SK-N-SH (cell line): ENCODE measurements at regions not wholly inside any gene's neighbourhood (a gene's known extent, or its start where the extent isn't known, plus 50 kb on each side); places are given as distances from the start of the nearest gene placed in this dataset.

Experiments used
- CTCF ChIA-PET: fragments of 300-600, 350-600 bp; formaldehyde crosslinking; extraction: SDS; loops from one replicate; lab custom pipeline; 2021; lab: Yijun Ruan, JAX
- POLR2A ChIA-PET: fragments of 350-600 bp; sonication (Branson Sonifier 250); formaldehyde crosslinking; extraction: SDS; loops from one replicate; lab custom pipeline; 2020; ENCODE audit warnings: antibody characterized with exemption, inconsistent platforms; lab: Yijun Ruan, JAX
- DNase-seq: peaks from one replicate; pipeline ENCODE4 v3.0.0; 2012
- H2AFZ ChIP-seq: fragments of 200-600 bp; sonication (generic); 2 replicates; pipeline ENCODE4 v1.8.1; 2016; ENCODE audit warnings: antibody characterized with exemption, mild to moderate bottlenecking, low read depth
- H3F3A ChIP-seq: fragments of 200-600 bp; sonication (generic); replicated peaks from 2 replicates; pipeline ENCODE3; 2016; ENCODE audit warnings: antibody characterized with exemption, mild to moderate bottlenecking; ENCODE audit not compliant: insufficient read depth
- H3K27ac ChIP-seq, 2 experiments: fragments of 200-500 bp in 1 of 2; fragments of 200-600 bp in 1 of 2; sonication (Bioruptor generic) in 1 of 2; sonication (generic), shearing (Covaris generic) in 1 of 2; 2 replicates each; pipeline versions ENCODE4 v1.5.1 to v1.6.1; 2014 to 2016; ENCODE audit warnings: low read depth in 2 of 2, inconsistent platforms in 1 of 2, low read length in 1 of 2, mild to moderate bottlenecking in 1 of 2, mixed read lengths in 1 of 2
- H3K27me3 ChIP-seq: fragments of 200-600 bp; sonication (generic), shearing (Covaris generic); 2 replicates; pipeline ENCODE4 v1.6.1; 2016; ENCODE audit warnings: mixed run types; ENCODE audit not compliant: insufficient read depth
- H3K36me3 ChIP-seq, 2 experiments: fragments of 200-500 bp in 1 of 2; fragments of 200-600 bp in 1 of 2; sonication (Bioruptor generic) in 1 of 2; sonication (generic) in 1 of 2; replicated peaks in 1 of 2; 2 replicates each; pipeline versions ENCODE3 to v1.5.1; 2014 to 2016; ENCODE audit warnings: low read length in 1 of 2, mild to moderate bottlenecking in 1 of 2; ENCODE audit not compliant: insufficient read depth in 2 of 2, control insufficient read depth in 1 of 2
- H3K4me1 ChIP-seq, 2 experiments: fragments of 200-500 bp in 1 of 2; fragments of 200-600 bp in 1 of 2; sonication (Bioruptor generic) in 1 of 2; sonication (generic), shearing (Covaris generic) in 1 of 2; 2 replicates each; pipeline versions ENCODE4 v1.5.1 to v1.6.1; 2014 to 2016; ENCODE audit warnings: low read depth in 1 of 2, low read length in 1 of 2, mixed run types in 1 of 2; ENCODE audit not compliant: insufficient read depth in 2 of 2, control insufficient read depth in 1 of 2
- H3K4me2 ChIP-seq: fragments of 200-600 bp; sonication (generic), shearing (Covaris generic); 2 replicates; pipeline ENCODE4 v1.6.1; 2017; ENCODE audit warnings: mixed run types
- H3K4me3 ChIP-seq, 2 experiments: fragments of 200-500 bp in 1 of 2; fragments of 200-600 bp in 1 of 2; sonication (Bioruptor generic) in 1 of 2; sonication (generic), shearing (Covaris generic) in 1 of 2; 2 replicates each; pipeline versions ENCODE4 v1.5.1 to v1.8.1; 2014 to 2016; ENCODE audit warnings: low read depth in 2 of 2, inconsistent platforms in 1 of 2, low read length in 1 of 2, mild to moderate bottlenecking in 1 of 2, mixed read lengths in 1 of 2, moderate library complexity in 1 of 2
- H3K79me2 ChIP-seq: fragments of 200-600 bp; sonication (generic); 2 replicates; pipeline ENCODE4 v1.8.1; 2017; ENCODE audit warnings: mild to moderate bottlenecking; ENCODE audit not compliant: insufficient read depth
- H3K9ac ChIP-seq: fragments of 200-600 bp; sonication (generic); 2 replicates; pipeline ENCODE4 v1.6.1; 2017; ENCODE audit warnings: mixed run types
- H3K9me2 ChIP-seq: fragments of 200-600 bp; sonication (generic); 2 replicates; pipeline ENCODE4 v1.6.1; 2017; ENCODE audit warnings: mixed run types
- H3K9me3 ChIP-seq: fragments of 200-600 bp; sonication (generic); 2 replicates; pipeline ENCODE4 v1.6.1; 2017; ENCODE audit warnings: mixed run types, mild to moderate bottlenecking, moderate library complexity
- H4K20me1 ChIP-seq: fragments of 200-600 bp; sonication (generic); 2 replicates; pipeline ENCODE4 v1.6.1; 2017; ENCODE audit warnings: mild to moderate bottlenecking, mixed run types; ENCODE audit not compliant: insufficient read depth
- CTCF ChIP-seq: fragments of 200-600 bp; sonication (generic); IDR thresholded peaks from 2 replicates; pipeline ENCODE4 v1.6.1; 2017; ENCODE audit warnings: antibody characterized with exemption, mild to moderate bottlenecking, moderate library complexity
- ELF1 ChIP-seq: IDR thresholded peaks from 2 replicates; pipeline ENCODE4 v1.4.0; 2012
- EP300 ChIP-seq, 2 experiments: IDR thresholded peaks; 2 replicates each; pipeline versions ENCODE4 v1.4.0 to v1.6.1; 2012; ENCODE audit warnings: borderline replicate concordance in 1 of 2, low read depth in 1 of 2, low read length in 1 of 2
- FOXJ3 ChIP-seq: sonication (generic); formaldehyde crosslinking; IDR thresholded peaks from 2 replicates; pipeline ENCODE4 v1.5.1; 2020; ENCODE audit warnings: mild to moderate bottlenecking, missing genetic modification reagents
- FOXM1 ChIP-seq: IDR thresholded peaks from 2 replicates; pipeline ENCODE4 v1.4.0; 2012; ENCODE audit warnings: low read depth, mild to moderate bottlenecking
- IRF3 ChIP-seq: fragments of 150-350 bp; IDR thresholded peaks from 2 replicates; pipeline ENCODE4 v1.6.1; 2016; ENCODE audit warnings: mild to moderate bottlenecking, low read depth, low read length
- JUND ChIP-seq: IDR thresholded peaks from 2 replicates; pipeline ENCODE4 v1.4.0; 2012
- MXI1 ChIP-seq: IDR thresholded peaks from 2 replicates; pipeline ENCODE4 v1.6.1; 2012; ENCODE audit warnings: mild to moderate bottlenecking, low read depth, low read length, improper control_type of control experiment
- NRF1 ChIP-seq: IDR thresholded peaks from 2 replicates; pipeline ENCODE4 v1.6.1; 2012; ENCODE audit warnings: low read depth, mild to moderate bottlenecking, low read length
- PBX3 ChIP-seq: IDR thresholded peaks from 2 replicates; pipeline ENCODE4; 2012
- RCOR1 ChIP-seq: fragments of 150-350 bp; IDR thresholded peaks from 2 replicates; pipeline ENCODE4 v1.6.1; 2017; ENCODE audit warnings: antibody characterized with exemption, low read length
- RXRA ChIP-seq: IDR thresholded peaks from 2 replicates; pipeline ENCODE4 v1.4.0; 2012; ENCODE audit warnings: low read depth, mild to moderate bottlenecking, borderline replicate concordance
- TCF12 ChIP-seq: IDR thresholded peaks from 2 replicates; pipeline ENCODE4 v1.4.0; 2012
- USF1 ChIP-seq: IDR thresholded peaks from 2 replicates; pipeline ENCODE4 v1.4.0; 2012; ENCODE audit warnings: low read depth, borderline replicate concordance
- USF2 ChIP-seq: fragments of 150-350 bp; IDR thresholded peaks from 2 replicates; pipeline ENCODE4 v1.6.1; 2017; ENCODE audit warnings: antibody characterized with exemption, low read length, low read depth, borderline replicate concordance
- YY1 ChIP-seq: IDR thresholded peaks from 2 replicates; pipeline ENCODE4 v1.4.0; 2012; ENCODE audit warnings: low read depth, mild to moderate bottlenecking
- WGBS: methylation state at CpG from one replicate; pipeline ENCODE4 v1.1.6; 2017; ENCODE audit warnings: low lambda C conversion rate; 5-methylcytosine and 5-hydroxymethylcytosine counted together

- no peak for TF ChIP-seq ELF1
- no peak for TF ChIP-seq TCF12
- TF ChIP-seq RXRA: no peak
- TF ChIP-seq FOXM1: no peak
- no peak for TF ChIP-seq USF1
- TF ChIP-seq RCOR1: no peak
- no peak for TF ChIP-seq CTCF
- TF ChIP-seq NRF1: no peak
- TF ChIP-seq IRF3: no peak
- no peak for TF ChIP-seq FOXJ3
- no peak for TF ChIP-seq USF2
- TF ChIP-seq, all 33 proteins: peak for 0
Measured at GRCh38 chr17:71247441-71248015, 873.3 kb upstream of the SOX9 start.

GRCh38 chr17:71251276-71251675 is 869.5 kb upstream of the SOX9 start:
- H3K27me3 ChIP-seq: no peaks in the 10 kb centered on the region
- no peak overlapping the region for H3K27ac ChIP-seq
- H3K4me1 ChIP-seq: no peaks in the 10 kb centered on the region
- 49% methylated on average over 2 of the region's 2 CpGs for WGBS
- H3F3A ChIP-seq: no peaks in the 10 kb centered on the region
- TF ChIP-seq FOXJ3: no peak
- peak; percentile 56; the same call in 1 of the 2 replicates for TF ChIP-seq PBX3
- TF ChIP-seq EP300 (IDR thresholded peaks at IDR 0.05; ENCODE audit: borderline replicate concordance in 1 of 2, low read depth in 1 of 2, low read length in 1 of 2): peak in 1 of 2 experiments; percentile 38; a peak in 1 of 4 replicates
- peak; percentile 28; the same call in 1 of the 2 replicates for TF ChIP-seq RXRA
- no peak for TF ChIP-seq YY1
- peak; percentile 19; the same call in 1 of the 2 replicates for TF ChIP-seq JUND
- no peak for TF ChIP-seq MXI1
- no peak for TF ChIP-seq IRF3
- H3K9me3 ChIP-seq: no peaks in the 10 kb centered on the region
- ChIA-PET POLR2A (no interaction called here), CTCF (no interaction called here)
- H3K4me2 ChIP-seq: no peak overlapping the region
- H3K9me2 ChIP-seq: no peaks in the 10 kb centered on the region
- no peak for DNase-seq
- no peak overlapping the region for H2AFZ ChIP-seq
- H3K4me3 ChIP-seq: no peak overlapping the region
- no peak overlapping the region for H3K9ac ChIP-seq
- H3K36me3 ChIP-seq: no peaks in the 10 kb centered on the region
- H4K20me1 ChIP-seq: no peaks in the 10 kb centered on the region
- no peaks in the 10 kb centered on the region for H3K79me2 ChIP-seq

More at GRCh38 chr17:71247441-71248015, 873.3 kb upstream of the SOX9 start:
- DNase-seq: no peak
- H3K9me2 ChIP-seq: no peaks in the 10 kb centered on the region
- ChIA-PET POLR2A (no interaction called here), CTCF (interaction anchor here (0.9 to 1.2 kb wide), 4 partner anchors 10 to 21 kb away, joined by 3 to 4 read pairs (median 3); no protein-coding TSS in a partner anchor)
- no peak overlapping the region for H3K4me2 ChIP-seq
- no peaks in the 10 kb centered on the region for H3K27me3 ChIP-seq
- no peaks in the 10 kb centered on the region for H3K9me3 ChIP-seq
- H3F3A ChIP-seq: no peaks in the 10 kb centered on the region
- H3K27ac ChIP-seq: no peak overlapping the region
- H4K20me1 ChIP-seq: no peaks in the 10 kb centered on the region
- WGBS: 64% methylated on average over 4 of the region's 4 CpGs
- no peaks in the 10 kb centered on the region for H3K79me2 ChIP-seq
- no peak overlapping the region for H3K4me3 ChIP-seq
- H3K4me1 ChIP-seq: no peaks in the 10 kb centered on the region
- no peak overlapping the region for H3K9ac ChIP-seq
- no peak overlapping the region for H2AFZ ChIP-seq
- H3K36me3 ChIP-seq: no peaks in the 10 kb centered on the region
